RWPE2 (cell line): ENCODE measurements at regions not wholly inside any gene's neighbourhood (a gene's known extent, or its start where the extent isn't known, plus 50 kb on each side); places are given as distances from the start of the nearest gene placed in this dataset.
"Not testable (repeated sequence)": the region's sequence is repeated elsewhere in the genome, so short reads cannot be mapped to it uniquely, and the experiment has no call there.

ENCODE experiments used
- ATAC-seq: fragments of 200-7000 bp; cut with Tn5 transposase; 3 replicates; pipeline ENCODE4 v1.9.1; 2021; ENCODE audit warnings: low read depth
- DNase-seq: peaks from one replicate; pipeline ENCODE4 v3.0.0-alpha.2; 2020; ENCODE audit warnings: low spot score
- H3K27ac ChIP-seq: fragments of 450-650 bp; 2 replicates; pipeline ENCODE4 v1.5.1; 2017; ENCODE audit warnings: mild to moderate bottlenecking; ENCODE audit not compliant: poor library complexity, severe bottlenecking
- H3K27me3 ChIP-seq: fragments of 250-450 bp; sonication (Bioruptor Pico); 2 replicates; pipeline ENCODE4 v1.5.1; 2021; ENCODE audit warnings: mild to moderate bottlenecking, moderate library complexity; ENCODE audit not compliant: insufficient read depth, poor library complexity, severe bottlenecking
- H3K36me3 ChIP-seq: fragments of 250-450 bp; sonication (Bioruptor Pico); 2 replicates; pipeline ENCODE4 v1.5.1; 2020; ENCODE audit warnings: low read depth, mild to moderate bottlenecking, moderate library complexity
- H3K4me1 ChIP-seq: fragments of 250-450 bp; sonication (Bioruptor Pico); 2 replicates; pipeline ENCODE4 v1.5.1; 2021; ENCODE audit warnings: mild to moderate bottlenecking, moderate library complexity; ENCODE audit not compliant: insufficient read depth, poor library complexity, severe bottlenecking
- H3K4me3 ChIP-seq: fragments of 250-450 bp; sonication (Bioruptor Pico); 2 replicates; pipeline ENCODE4 v1.5.1; 2021; ENCODE audit warnings: mild to moderate bottlenecking, moderate library complexity; ENCODE audit not compliant: severe bottlenecking
- H3K9me3 ChIP-seq: fragments of 250-450 bp; sonication (Bioruptor Pico); 2 replicates; pipeline ENCODE4 v1.5.1; 2021; ENCODE audit warnings: mild to moderate bottlenecking, moderate library complexity; ENCODE audit not compliant: severe bottlenecking
- TF ChIP-seq, protein P1 (sequence below): fragments of 450-650 bp; IDR thresholded peaks from one replicate; pipeline ENCODE4 v1.5.1; 2017; ENCODE audit warnings: mild to moderate bottlenecking, moderate library complexity; ENCODE audit not compliant: poor library complexity, severe bottlenecking

DNA sequence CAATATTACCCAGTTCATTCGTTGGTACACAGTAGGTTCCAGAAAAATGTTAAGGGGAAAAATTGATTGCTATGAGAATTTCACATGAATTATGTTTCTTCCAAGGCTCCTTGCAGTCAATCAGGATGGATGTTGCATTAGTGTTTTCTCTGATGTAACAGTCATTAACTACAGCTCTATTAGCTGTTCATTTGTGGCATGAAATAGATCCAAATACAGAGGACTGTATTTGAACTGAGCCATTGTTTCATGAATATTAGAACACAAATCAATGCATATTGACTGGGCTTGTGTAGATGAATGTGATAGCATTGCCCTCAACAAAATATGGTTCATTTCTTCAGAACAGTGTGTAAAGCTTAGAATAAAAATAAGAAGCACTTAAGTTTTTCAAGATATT lies 203.0 kb upstream of the SGO1 start:
- no peak for ATAC-seq
- no peak overlapping the region for H3K27ac ChIP-seq
- no peak overlapping the region for H3K4me3 ChIP-seq
- no peaks in the 10 kb centered on the region for H3K4me1 ChIP-seq
- no peaks in the 10 kb centered on the region for H3K36me3 ChIP-seq
- H3K27me3 ChIP-seq, result no peaks in the 10 kb centered on the region
- no peak for DNase-seq
- TF ChIP-seq, protein P1, sequence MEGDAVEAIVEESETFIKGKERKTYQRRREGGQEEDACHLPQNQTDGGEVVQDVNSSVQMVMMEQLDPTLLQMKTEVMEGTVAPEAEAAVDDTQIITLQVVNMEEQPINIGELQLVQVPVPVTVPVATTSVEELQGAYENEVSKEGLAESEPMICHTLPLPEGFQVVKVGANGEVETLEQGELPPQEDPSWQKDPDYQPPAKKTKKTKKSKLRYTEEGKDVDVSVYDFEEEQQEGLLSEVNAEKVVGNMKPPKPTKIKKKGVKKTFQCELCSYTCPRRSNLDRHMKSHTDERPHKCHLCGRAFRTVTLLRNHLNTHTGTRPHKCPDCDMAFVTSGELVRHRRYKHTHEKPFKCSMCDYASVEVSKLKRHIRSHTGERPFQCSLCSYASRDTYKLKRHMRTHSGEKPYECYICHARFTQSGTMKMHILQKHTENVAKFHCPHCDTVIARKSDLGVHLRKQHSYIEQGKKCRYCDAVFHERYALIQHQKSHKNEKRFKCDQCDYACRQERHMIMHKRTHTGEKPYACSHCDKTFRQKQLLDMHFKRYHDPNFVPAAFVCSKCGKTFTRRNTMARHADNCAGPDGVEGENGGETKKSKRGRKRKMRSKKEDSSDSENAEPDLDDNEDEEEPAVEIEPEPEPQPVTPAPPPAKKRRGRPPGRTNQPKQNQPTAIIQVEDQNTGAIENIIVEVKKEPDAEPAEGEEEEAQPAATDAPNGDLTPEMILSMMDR, result no peak
- H3K9me3 ChIP-seq, result no peaks in the 10 kb centered on the region

DNA sequence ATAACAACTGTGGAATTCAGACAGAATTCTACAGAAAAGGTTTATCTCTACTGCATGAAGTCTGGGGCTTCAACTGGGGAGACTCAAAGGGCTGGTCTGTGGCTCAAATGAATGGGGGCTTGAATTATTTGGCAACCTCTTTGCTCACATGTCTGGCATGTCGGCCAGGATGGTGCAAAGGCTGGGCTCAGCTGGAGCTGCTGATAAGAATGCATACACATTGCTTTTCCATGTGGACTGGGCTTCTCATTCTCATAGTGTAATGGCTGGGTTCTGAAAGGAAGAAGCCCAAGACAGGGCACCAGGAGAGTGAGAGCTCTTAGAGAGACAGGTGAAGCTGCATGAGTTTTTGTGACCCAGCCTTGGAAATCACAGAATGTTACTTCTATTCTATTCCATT lies 194.3 kb upstream of the SGO1 start:
- H3K27ac ChIP-seq, result no peak overlapping the region
- ATAC-seq, result no peak
- TF ChIP-seq, protein P1, result no peak

DNA sequence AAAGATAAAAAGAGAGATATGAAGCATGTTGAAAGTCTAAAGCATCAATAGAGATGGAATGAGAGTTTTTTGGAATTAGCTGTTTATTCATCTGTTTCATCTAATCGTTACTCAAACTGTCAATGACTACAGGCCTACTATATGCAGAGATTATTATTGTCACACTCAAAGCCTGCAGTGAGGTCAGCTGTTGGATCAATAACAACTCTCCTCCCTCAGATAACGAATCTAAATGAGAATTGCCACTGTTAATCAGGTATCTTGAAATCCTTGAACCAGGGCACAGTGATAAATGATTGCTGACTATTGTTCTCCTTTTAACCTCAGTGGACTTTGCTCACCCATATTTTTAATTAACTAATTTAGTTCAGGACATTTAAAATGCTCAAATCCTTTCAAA lies 192.3 kb upstream of the SGO1 start:
- TF ChIP-seq, protein P1, result no peak
- H3K27me3 ChIP-seq, result no peaks in the 10 kb centered on the region

More for the DNA sequence above, 194.3 kb upstream of the SGO1 start:
- no peaks in the 10 kb centered on the region for H3K36me3 ChIP-seq
- no peaks in the 10 kb centered on the region for H3K9me3 ChIP-seq
- DNase-seq, result no peak
- no peaks in the 10 kb centered on the region for H3K4me1 ChIP-seq
- H3K4me3 ChIP-seq, result no peak overlapping the region
- no peaks in the 10 kb centered on the region for H3K27me3 ChIP-seq

DNA sequence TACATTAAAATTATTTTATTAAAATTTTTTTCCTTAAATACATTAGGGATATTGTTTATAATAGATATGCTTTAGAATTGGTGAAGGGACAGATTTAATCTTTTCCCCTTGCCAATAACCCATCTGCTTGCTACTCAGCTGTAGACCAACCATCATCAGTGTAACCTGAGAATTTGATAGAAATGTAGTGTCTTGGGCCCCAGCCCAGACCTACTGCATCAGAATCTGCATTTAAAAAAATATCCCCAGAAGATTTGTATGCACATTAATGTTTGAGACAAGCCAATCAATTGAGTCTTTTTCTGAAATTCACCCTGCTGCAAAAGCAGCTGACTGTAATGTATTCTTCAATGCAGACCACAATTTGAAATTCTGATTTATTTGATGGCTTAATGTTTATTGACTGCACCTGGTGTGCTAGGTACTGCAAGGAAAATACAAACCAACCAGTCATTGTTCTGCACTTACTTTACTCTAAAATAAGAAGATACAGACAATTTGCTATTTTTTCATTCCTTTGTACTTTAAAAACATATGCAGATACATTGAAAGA lies 190.7 kb upstream of the SGO1 start:
- Histone ChIP-seq H3K9me3 (no peaks in the 10 kb centered on the region), H3K4me1 (no peaks in the 10 kb centered on the region), H3K27ac (no peak overlapping the region), H3K4me3 (no peak overlapping the region), H3K36me3 (no peaks in the 10 kb centered on the region), H3K27me3 (no peaks in the 10 kb centered on the region)
- ATAC-seq (no peak), DNase-seq (no peak)
- TF ChIP-seq, protein P1, result no peak

More for the DNA sequence above, 192.3 kb upstream of the SGO1 start:
- Histone ChIP-seq H3K9me3 (no peaks in the 10 kb centered on the region), H3K27ac (no peak overlapping the region), H3K4me3 (no peak overlapping the region), H3K36me3 (no peaks in the 10 kb centered on the region), H3K4me1 (no peaks in the 10 kb centered on the region)
- DNase-seq, result no peak
- ATAC-seq, result no peak

DNA sequence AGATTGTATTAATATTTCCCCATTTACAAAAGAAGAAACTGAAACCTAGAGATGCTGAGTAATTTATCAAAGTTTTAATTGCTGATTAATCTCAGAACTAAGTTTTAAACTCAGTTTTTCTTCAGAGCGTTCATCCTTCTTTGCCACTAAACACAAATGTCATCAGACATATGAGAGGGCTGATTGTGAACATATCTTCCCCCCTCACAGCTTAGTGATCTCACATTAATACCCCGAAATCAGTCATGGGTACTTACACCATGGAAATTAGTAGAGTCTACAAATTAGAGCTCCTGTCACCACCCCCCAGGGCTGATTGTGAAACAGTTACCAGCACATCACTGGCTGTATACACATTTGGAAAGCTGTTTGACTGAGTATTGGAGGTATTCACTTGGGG lies 189.3 kb upstream of the SGO1 start:
- no peaks in the 10 kb centered on the region for H3K36me3 ChIP-seq
- H3K27ac ChIP-seq, result no peak overlapping the region
- no peaks in the 10 kb centered on the region for H3K27me3 ChIP-seq
- no peaks in the 10 kb centered on the region for H3K9me3 ChIP-seq
- DNase-seq (no peak), ATAC-seq (no peak)
- TF ChIP-seq, protein P1, result no peak
- no peak overlapping the region for H3K4me3 ChIP-seq
- H3K4me1 ChIP-seq, result no peaks in the 10 kb centered on the region

DNA sequence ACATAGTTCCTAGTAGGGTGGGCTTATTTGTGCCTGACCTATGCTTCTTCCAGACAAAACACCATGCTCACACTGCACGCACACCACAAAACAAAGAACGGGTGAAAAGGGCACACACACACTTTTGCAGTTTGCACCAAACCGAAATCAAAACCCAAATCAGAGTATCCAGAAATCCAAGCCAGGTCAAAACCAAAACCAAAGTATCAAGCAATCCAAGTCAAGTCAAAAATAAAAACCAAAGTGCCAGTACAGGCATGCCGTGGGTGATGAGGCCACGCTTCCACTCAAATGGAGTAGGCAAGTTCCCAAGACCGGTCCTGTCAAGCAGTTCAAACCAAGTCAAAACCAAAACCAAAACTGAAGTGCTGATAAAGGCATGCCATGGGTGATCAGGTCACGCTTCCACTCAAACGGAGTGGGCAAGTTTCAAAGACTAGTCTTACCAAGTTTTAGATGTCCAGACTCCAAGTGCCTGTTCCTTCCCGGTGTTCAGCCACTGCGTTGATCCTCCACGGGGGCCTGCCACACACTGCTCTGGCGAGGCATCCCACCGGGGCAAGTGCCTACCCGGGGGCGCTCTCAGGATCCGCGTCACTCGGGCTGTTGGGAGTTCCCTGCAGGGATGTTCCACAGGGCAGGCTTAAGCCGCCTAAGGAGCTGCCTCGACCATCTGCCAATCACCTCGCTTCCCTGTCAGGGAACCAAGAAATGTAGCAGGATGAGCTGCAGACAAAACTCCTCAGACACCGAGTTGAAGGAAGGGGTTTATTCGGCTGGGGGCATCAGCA lies 184.5 kb upstream of the SGO1 start:
- not testable (repeated sequence) for H3K4me3 ChIP-seq, H3K27me3 ChIP-seq, H3K36me3 ChIP-seq, H3K9me3 ChIP-seq, H3K27ac ChIP-seq, DNase-seq, H3K4me1 ChIP-seq, ATAC-seq
